ENCODE measurements at regions not wholly inside any gene's neighbourhood (a gene's known extent, or its start where the extent isn't known, plus 50 kb on each side); places are given as distances from the start of the nearest gene placed in this dataset.

DNA sequence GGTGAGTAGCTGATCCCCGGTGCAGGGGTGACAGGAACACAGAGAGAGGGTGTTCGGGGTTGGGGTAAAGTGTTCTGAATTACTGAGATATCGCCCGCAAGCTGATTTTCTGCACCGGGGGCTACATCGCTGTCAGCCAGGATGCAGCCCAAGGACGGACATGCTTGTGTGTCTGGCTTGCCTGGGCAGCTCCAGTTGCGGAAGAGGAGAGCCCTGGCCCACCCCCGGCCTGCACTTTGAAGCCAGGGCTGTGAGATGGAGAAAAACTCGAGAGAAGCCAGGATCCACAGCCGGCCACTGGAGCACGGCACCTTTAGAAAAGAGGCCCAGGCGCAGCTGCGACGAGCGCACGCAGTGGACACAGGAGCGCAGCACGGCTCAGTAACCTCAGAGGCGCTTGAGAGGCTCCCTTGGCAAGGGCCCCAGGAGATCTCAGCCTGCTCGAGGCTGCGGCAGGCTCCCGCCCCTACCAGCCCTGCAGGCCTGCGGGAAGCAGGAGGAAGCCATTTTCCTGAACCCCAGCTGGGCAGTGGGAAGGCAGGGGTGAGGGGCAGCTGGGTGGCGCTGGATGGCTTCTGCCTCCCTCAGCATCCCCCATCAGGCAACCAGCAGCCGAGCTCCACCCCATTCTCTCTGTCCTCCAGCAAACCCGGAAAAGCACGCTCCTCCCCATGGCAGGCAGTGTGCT, 59.2 kb downstream of the C9orf50 start:
- H3K27me3 Mint-ChIP-seq (ENCODE audit: low read depth): no peaks in the 10 kb centered on the region
- no peak overlapping the region for H3K27ac Mint-ChIP-seq (ENCODE audit: unreplicated experiment)
- no peak for DNase-seq (ENCODE audit: low spot score)
- TF ChIP-seq, protein P1, sequence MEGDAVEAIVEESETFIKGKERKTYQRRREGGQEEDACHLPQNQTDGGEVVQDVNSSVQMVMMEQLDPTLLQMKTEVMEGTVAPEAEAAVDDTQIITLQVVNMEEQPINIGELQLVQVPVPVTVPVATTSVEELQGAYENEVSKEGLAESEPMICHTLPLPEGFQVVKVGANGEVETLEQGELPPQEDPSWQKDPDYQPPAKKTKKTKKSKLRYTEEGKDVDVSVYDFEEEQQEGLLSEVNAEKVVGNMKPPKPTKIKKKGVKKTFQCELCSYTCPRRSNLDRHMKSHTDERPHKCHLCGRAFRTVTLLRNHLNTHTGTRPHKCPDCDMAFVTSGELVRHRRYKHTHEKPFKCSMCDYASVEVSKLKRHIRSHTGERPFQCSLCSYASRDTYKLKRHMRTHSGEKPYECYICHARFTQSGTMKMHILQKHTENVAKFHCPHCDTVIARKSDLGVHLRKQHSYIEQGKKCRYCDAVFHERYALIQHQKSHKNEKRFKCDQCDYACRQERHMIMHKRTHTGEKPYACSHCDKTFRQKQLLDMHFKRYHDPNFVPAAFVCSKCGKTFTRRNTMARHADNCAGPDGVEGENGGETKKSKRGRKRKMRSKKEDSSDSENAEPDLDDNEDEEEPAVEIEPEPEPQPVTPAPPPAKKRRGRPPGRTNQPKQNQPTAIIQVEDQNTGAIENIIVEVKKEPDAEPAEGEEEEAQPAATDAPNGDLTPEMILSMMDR (IDR thresholded peaks at IDR 0.05): no peak
- H3K9me3 Mint-ChIP-seq (ENCODE audit: low read depth): no peaks in the 10 kb centered on the region
- H3K36me3 Mint-ChIP-seq (ENCODE audit: low read depth): no peaks in the 10 kb centered on the region
- H3K4me3 Mint-ChIP-seq (ENCODE audit: unreplicated experiment): no peak overlapping the region
- H3K4me1 Mint-ChIP-seq (ENCODE audit: low read depth): peaks cover 16% of the 10 kb centered on the region

GRCh38 chr9:129560881-129561306, 60.0 kb downstream of the C9orf50 start:
- peaks cover 22% of the 10 kb centered on the region for H3K4me1 Mint-ChIP-seq (ENCODE audit: low read depth)
- no peaks in the 10 kb centered on the region for H3K9me3 Mint-ChIP-seq (ENCODE audit: low read depth)
- no peaks in the 10 kb centered on the region for H3K27me3 Mint-ChIP-seq (ENCODE audit: low read depth)
- H3K27ac Mint-ChIP-seq (ENCODE audit: unreplicated experiment): no peak overlapping the region
- DNase-seq (ENCODE audit: low spot score): no peak
- no peak overlapping the region for H3K4me3 Mint-ChIP-seq (ENCODE audit: unreplicated experiment)
- no peaks in the 10 kb centered on the region for H3K36me3 Mint-ChIP-seq (ENCODE audit: low read depth)
- TF ChIP-seq, protein P1 (IDR thresholded peaks at IDR 0.05): no peak

- no peak overlapping the region for H3K27ac Mint-ChIP-seq (ENCODE audit: unreplicated experiment)
- no peaks in the 10 kb centered on the region for H3K9me3 Mint-ChIP-seq (ENCODE audit: low read depth)
- peaks cover 22% of the 10 kb centered on the region for H3K4me1 Mint-ChIP-seq (ENCODE audit: low read depth)
- TF ChIP-seq, protein P1 (IDR thresholded peaks at IDR 0.05): no peak
- no peak for DNase-seq (ENCODE audit: low spot score)
- no peaks in the 10 kb centered on the region for H3K36me3 Mint-ChIP-seq (ENCODE audit: low read depth)
- H3K4me3 Mint-ChIP-seq (ENCODE audit: unreplicated experiment): no peak overlapping the region
- H3K27me3 Mint-ChIP-seq (ENCODE audit: low read depth): no peaks in the 10 kb centered on the region
Measured at GRCh38 chr9:129559506-129559881, 61.4 kb downstream of the C9orf50 start.

GRCh38 chr9:129558551-129559505, 62.1 kb downstream of the C9orf50 start:
- Mint-ChIP-seq H3K4me3 (ENCODE audit: unreplicated experiment) (no peak overlapping the region), H3K27ac (ENCODE audit: unreplicated experiment) (no peak overlapping the region), H3K4me1 (ENCODE audit: low read depth) (peaks cover 22% of the 10 kb centered on the region), H3K9me3 (ENCODE audit: low read depth) (no peaks in the 10 kb centered on the region), H3K27me3 (ENCODE audit: low read depth) (no peaks in the 10 kb centered on the region), H3K36me3 (ENCODE audit: low read depth) (no peaks in the 10 kb centered on the region)
- no peak for DNase-seq (ENCODE audit: low spot score)
- TF ChIP-seq, protein P1 (IDR thresholded peaks at IDR 0.05): no peak

GRCh38 chr9:129558063-129558550, 62.8 kb downstream of the C9orf50 start:
- Mint-ChIP-seq H3K27me3 (ENCODE audit: low read depth) (no peaks in the 10 kb centered on the region), H3K4me1 (ENCODE audit: low read depth) (peaks cover 22% of the 10 kb centered on the region), H3K27ac (ENCODE audit: unreplicated experiment) (peak overlapping the region; percentile 63), H3K36me3 (ENCODE audit: low read depth) (no peaks in the 10 kb centered on the region), H3K9me3 (ENCODE audit: low read depth) (no peaks in the 10 kb centered on the region), H3K4me3 (ENCODE audit: unreplicated experiment) (no peak overlapping the region)
- TF ChIP-seq, protein P1 (IDR thresholded peaks at IDR 0.05): no peak
- no peak for DNase-seq (ENCODE audit: low spot score)

Measured in chondrocyte (in vitro differentiated cells).